Spleen (tissue), 11 donors: ENCODE measurements at regions not wholly inside any gene's neighbourhood (a gene's known extent, or its start where the extent isn't known, plus 50 kb on each side); places are given as distances from the start of the nearest gene placed in this dataset.

ENCODE experiments used
- DNase-seq: peaks from one replicate; pipeline ENCODE4 v3.0.0-alpha.2; 2020
- H3K27ac ChIP-seq, 8 donors: fragments of 200-600 bp; sonication (generic) in 7 of 8; 1 replicate in 4 of 8; 2 replicates in 4 of 8; pipeline versions ENCODE4 v1.5.0 to v1.8.0; 2016 to 2021; ENCODE audit warnings: inconsistent platforms in 4 of 8, mild to moderate bottlenecking in 4 of 8, moderate library complexity in 1 of 8
- H3K27me3 ChIP-seq, 7 donors: fragments of 200-600 bp; sonication (generic) in 6 of 7; replicated peaks in 1 of 7; 1 replicate in 4 of 7; 2 replicates in 3 of 7; pipeline versions ENCODE4 v1.5.0 to v1.8.0; 2016 to 2021; ENCODE audit warnings: inconsistent platforms in 3 of 7, mild to moderate bottlenecking in 1 of 7
- H3K36me3 ChIP-seq, 6 donors: fragments of 200-600 bp; sonication (generic) in 5 of 6; 1 replicate in 4 of 6; 2 replicates in 2 of 6; pipeline versions ENCODE4 v1.5.0 to v1.8.0; 2016 to 2021; ENCODE audit warnings: inconsistent platforms in 2 of 6
- H3K4me1 ChIP-seq, 6 donors: fragments of 200-600 bp; sonication (generic) in 5 of 6; 1 replicate in 3 of 6; 2 replicates in 3 of 6; pipeline versions ENCODE4 v1.5.0 to v1.8.0; 2016 to 2021; ENCODE audit warnings: inconsistent platforms in 3 of 6
- H3K4me3 ChIP-seq, 8 donors: fragments of 200-600 bp; sonication (generic) in 7 of 8; 1 replicate in 4 of 8; 2 replicates in 4 of 8; pipeline versions ENCODE4 v1.5.0 to v1.8.0; 2016 to 2021; ENCODE audit warnings: inconsistent platforms in 4 of 8, mild to moderate bottlenecking in 4 of 8, moderate library complexity in 2 of 8
- H3K9me3 ChIP-seq, 8 donors: fragments of 200-600 bp; sonication (generic) in 7 of 8; 1 replicate in 4 of 8; 2 replicates in 4 of 8; pipeline versions ENCODE4 v1.5.0 to v1.8.0; 2016 to 2021; ENCODE audit warnings: inconsistent platforms in 4 of 8
- POLR2A ChIP-seq, 3 donors: fragments of 450-650 bp; IDR thresholded peaks; one replicate each; pipeline ENCODE4 v1.5.1; 2017; ENCODE audit warnings: antibody characterized with exemption in 3 of 3, mild to moderate bottlenecking in 1 of 3
- POLR2AphosphoS5 ChIP-seq, 3 donors: sonication (generic); formaldehyde crosslinking; IDR thresholded peaks; one replicate each; pipeline ENCODE4 v1.5.1; 2017; ENCODE audit warnings: antibody characterized with exemption in 3 of 3
- WGBS, 5 donors: extraction: QIAGEN DNeasy Blood & Tissue Kit in 3 of 5; methylation state at CpG; one replicate each; pipeline versions ENCODE4 v1.1.5 to v1.1.7; 2013 to 2018; 5-methylcytosine and 5-hydroxymethylcytosine counted together
- intact Hi-C: fragments of 100-400 bp; cut with DNase I; formaldehyde crosslinking; loops from one replicate; pipeline ENCODE4 v1.15.0; 2023; ENCODE audit warnings: low total_unique reads
- TF ChIP-seq, protein P1 (sequence below), 11 experiments: fragments of 200-600 bp in 7 of 11; fragments of 450-650 bp in 4 of 11; sonication (generic) in 4 of 11; IDR thresholded peaks in 8 of 11; conservative IDR thresholded peaks in 3 of 11; 1 replicate in 7 of 11; 2 replicates in 4 of 11; pipeline versions ENCODE4 v1.4.0 to v1.8.0; 2016 to 2021; ENCODE audit warnings: antibody characterized with exemption in 11 of 11, inconsistent platforms in 4 of 11, mild to moderate bottlenecking in 1 of 11
- donor health status: healthy with polysubstance abuse.
- donor health status: DM: no; HTN: no; CAD: no; lungs with moderate emphysema.
- donor health status: DM: no; HTN: no; CAD: no.
- donor health status: Bipolar disorder and iron deficiency.
- donor health status: healthy.
- donor health status: DM: no; HTN: no; CAD: no.
- donor health status: DM: yes; HTN: yes; CAD: no.

DNA sequence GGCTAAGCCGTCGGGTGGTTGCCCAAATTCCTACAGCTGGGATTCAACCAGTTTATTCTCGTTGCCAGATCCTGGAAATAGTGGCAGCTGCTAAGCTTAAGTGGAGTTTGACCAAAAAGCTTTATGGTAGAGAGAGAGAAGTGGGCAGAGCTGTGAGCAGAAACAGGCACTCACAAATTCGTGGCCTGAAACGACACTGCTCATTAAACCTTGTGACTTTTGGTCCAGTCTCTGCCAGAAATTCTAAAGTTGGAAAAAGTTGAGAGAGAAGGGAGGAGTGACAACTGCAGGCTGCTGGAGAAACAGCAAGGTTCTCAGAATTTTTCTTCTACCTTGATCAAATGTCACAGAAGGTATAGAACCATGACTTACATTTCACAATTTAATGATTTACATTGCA lies 131.5 kb downstream of the MTX3 start:
- H3K9me3 ChIP-seq = peaks cover 0 to 6% (median 0%) of the 10 kb centered on the region in 8 donors
- H3K36me3 ChIP-seq = no peaks in the 10 kb centered on the region
- H3K4me3 ChIP-seq = no peak overlapping the region
- H3K4me1 ChIP-seq = peaks cover 0 to 6% (median 0%) of the 10 kb centered on the region in 6 donors
- WGBS, 5 donors = 56 to 71% (median 69%) methylated on average over 5 of the region's 5 CpGs
- peaks cover 0 to 8% (median 0%) of the 10 kb centered on the region in 7 donors for H3K27me3 ChIP-seq
- intact Hi-C loops = loop anchor here (5.0 kb wide), 2 partner anchors 157 to 223 kb away; no protein-coding TSS in a partner anchor
- no peak for DNase-seq
- TF ChIP-seq POLR2A (IDR thresholded peaks at IDR 0.05) (no peak), POLR2AphosphoS5 (IDR thresholded peaks at IDR 0.05) (no peak)
- TF ChIP-seq, protein P1, sequence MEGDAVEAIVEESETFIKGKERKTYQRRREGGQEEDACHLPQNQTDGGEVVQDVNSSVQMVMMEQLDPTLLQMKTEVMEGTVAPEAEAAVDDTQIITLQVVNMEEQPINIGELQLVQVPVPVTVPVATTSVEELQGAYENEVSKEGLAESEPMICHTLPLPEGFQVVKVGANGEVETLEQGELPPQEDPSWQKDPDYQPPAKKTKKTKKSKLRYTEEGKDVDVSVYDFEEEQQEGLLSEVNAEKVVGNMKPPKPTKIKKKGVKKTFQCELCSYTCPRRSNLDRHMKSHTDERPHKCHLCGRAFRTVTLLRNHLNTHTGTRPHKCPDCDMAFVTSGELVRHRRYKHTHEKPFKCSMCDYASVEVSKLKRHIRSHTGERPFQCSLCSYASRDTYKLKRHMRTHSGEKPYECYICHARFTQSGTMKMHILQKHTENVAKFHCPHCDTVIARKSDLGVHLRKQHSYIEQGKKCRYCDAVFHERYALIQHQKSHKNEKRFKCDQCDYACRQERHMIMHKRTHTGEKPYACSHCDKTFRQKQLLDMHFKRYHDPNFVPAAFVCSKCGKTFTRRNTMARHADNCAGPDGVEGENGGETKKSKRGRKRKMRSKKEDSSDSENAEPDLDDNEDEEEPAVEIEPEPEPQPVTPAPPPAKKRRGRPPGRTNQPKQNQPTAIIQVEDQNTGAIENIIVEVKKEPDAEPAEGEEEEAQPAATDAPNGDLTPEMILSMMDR (IDR thresholded peaks at IDR 0.05 in 8 of 11, conservative IDR thresholded peaks at IDR 0.05 in 3 of 11) = no peak
- H3K27ac ChIP-seq = no peak overlapping the region

DNA sequence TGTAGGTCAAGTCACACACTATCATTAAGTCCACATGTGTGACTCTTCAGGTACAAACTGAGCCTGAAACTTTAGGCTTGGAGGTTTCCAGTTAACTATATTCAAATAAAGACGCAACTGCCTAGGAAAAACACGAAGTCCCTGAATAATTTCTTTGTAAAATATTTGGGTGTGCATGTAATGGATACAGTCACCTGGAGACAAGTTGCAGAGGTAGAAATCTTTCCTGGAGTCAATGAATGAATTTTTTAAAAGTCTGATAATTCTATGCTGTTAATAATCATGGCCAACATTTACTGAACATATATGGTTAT lies 132.7 kb downstream of the MTX3 start:
- TF ChIP-seq, protein P1 (IDR thresholded peaks at IDR 0.05 in 8 of 11, conservative IDR thresholded peaks at IDR 0.05 in 3 of 11) = peak in 5 of 11 experiments; percentile 7 to 59 (median 30)
- no peak for TF ChIP-seq POLR2A (IDR thresholded peaks at IDR 0.05)
- Histone ChIP-seq H3K27ac (no peak overlapping the region), H3K27me3 (peaks cover 0 to 8% (median 0%) of the 10 kb centered on the region in 7 donors), H3K36me3 (no peaks in the 10 kb centered on the region), H3K4me1 (peaks cover 0 to 6% (median 0%) of the 10 kb centered on the region in 6 donors), H3K4me3 (no peak overlapping the region), H3K9me3 (no peaks in the 10 kb centered on the region)
- no peak for DNase-seq
- WGBS, 5 donors = 87 to 96% (median 94%) methylated on average over 2 of the region's 2 CpGs
- intact Hi-C loops = loop anchor here (5.0 kb wide), 2 partner anchors 156 to 224 kb away; no protein-coding TSS in a partner anchor

DNA sequence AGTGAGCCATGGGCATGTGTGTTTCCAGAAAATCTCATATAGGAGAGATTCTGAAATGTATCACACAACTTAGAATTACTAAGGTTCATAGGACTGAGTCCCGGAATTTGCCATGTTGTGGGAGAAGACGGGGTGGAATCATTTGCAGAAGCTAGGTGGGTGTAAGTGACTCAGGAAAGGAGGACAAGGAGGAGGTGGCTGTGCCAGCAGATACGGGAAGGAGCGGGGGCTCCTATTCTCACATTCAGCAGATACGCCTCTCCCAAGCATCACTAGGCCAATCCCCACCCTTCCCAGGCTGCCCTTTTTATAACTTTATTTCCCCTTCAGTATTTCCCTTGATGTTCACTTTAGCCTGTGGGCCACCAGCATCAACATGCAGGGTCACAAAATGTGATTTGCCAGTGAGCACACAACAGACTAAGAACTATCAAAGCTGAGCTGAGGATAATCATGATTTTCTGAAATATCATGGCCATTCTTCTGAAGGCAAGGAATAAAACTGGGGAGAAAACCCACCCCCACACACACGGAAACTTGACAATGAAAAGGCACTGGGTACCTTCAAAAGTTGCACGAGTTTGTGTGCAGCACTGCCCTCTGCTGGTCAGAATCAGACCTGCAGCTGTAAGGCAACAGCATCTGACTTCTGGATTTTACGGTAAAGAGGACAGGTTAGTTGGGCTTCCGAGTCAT lies 133.2 kb downstream of the MTX3 start:
- 44 to 51% (median 48%) methylated on average over 9 of the region's 9 CpGs for WGBS, 5 donors
- Histone ChIP-seq H3K27ac (no peak overlapping the region), H3K9me3 (no peaks in the 10 kb centered on the region), H3K4me3 (no peak overlapping the region), H3K36me3 (no peaks in the 10 kb centered on the region), H3K27me3 (peaks cover 0 to 8% (median 0%) of the 10 kb centered on the region in 7 donors), H3K4me1 (peaks cover 0 to 6% (median 0%) of the 10 kb centered on the region in 6 donors)
- peak; percentile 84 for DNase-seq
- intact Hi-C loops = loop anchor here (5.0 kb wide), 2 partner anchors 156 to 224 kb away; no protein-coding TSS in a partner anchor
- TF ChIP-seq POLR2A (IDR thresholded peaks at IDR 0.05) = no peak
- TF ChIP-seq, protein P1 (IDR thresholded peaks at IDR 0.05 in 8 of 11, conservative IDR thresholded peaks at IDR 0.05 in 3 of 11) = peak; percentile 66 to 93 (median 90)

DNA sequence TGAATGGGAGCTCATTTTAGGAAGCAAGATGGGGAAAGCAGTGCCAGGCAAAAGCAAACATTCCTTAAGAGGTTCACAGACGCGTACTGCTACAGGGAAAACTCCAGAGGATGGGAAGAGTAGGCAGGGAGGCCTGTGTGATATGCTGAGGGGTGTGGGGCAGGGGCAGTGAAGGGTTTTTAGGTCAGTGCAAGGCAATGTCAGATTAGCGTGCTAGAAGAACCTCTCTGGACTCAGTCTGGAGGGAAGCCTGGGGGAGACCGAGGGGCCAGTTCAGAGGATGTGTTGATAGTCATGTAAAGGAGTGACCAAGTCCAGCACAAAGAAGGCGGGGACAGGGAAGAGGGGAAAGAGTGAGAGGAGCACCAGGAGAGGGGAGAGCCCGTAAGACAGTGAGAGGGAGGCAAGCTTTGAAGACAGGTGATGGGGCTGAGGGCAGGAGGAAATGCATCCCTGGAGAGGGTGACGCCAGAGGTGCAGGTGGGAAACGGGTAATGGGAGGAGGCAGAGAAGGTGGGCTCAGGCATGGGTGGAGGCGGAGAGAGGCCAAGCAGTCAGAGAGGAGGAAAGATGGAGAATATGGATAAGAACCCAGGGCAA lies 134.5 kb downstream of the MTX3 start:
- H3K9me3 ChIP-seq = no peaks in the 10 kb centered on the region
- H3K4me3 ChIP-seq = no peak overlapping the region
- DNase-seq = no peak
- H3K4me1 ChIP-seq = peaks cover 0 to 6% (median 0%) of the 10 kb centered on the region in 6 donors
- peaks cover 0 to 8% (median 0%) of the 10 kb centered on the region in 7 donors for H3K27me3 ChIP-seq
- intact Hi-C loops = loop anchor here (5.0 kb wide), 2 partner anchors 154 to 226 kb away; no protein-coding TSS in a partner anchor
- no peak overlapping the region for H3K27ac ChIP-seq
- H3K36me3 ChIP-seq = no peaks in the 10 kb centered on the region
- WGBS, 5 donors = 87 to 94% (median 90%) methylated on average over 9 of the region's 9 CpGs
- TF ChIP-seq, protein P1 (IDR thresholded peaks at IDR 0.05 in 8 of 11, conservative IDR thresholded peaks at IDR 0.05 in 3 of 11) = no peak
- TF ChIP-seq POLR2A (IDR thresholded peaks at IDR 0.05) = no peak
- no peak for TF ChIP-seq POLR2AphosphoS5 (IDR thresholded peaks at IDR 0.05)
